IPS-18c (cell line): ENCODE measurements at regions not wholly inside any gene's neighbourhood (a gene's known extent, or its start where the extent isn't known, plus 50 kb on each side); places are given as distances from the start of the nearest gene placed in this dataset.

ENCODE experiments used
- H3K4me3 ChIP-seq: 2 replicates; pipeline ENCODE4 v1.7.0; 2013; ENCODE audit warnings: low read depth, mild to moderate bottlenecking, low read length, moderate library complexity; ENCODE audit not compliant: insufficient read depth
- H3K9me3 ChIP-seq: one replicate; pipeline ENCODE4 v1.6.1; 2013; ENCODE audit warnings: mild to moderate bottlenecking, low read length, moderate library complexity; ENCODE audit not compliant: control insufficient read depth, insufficient read depth

DNA sequence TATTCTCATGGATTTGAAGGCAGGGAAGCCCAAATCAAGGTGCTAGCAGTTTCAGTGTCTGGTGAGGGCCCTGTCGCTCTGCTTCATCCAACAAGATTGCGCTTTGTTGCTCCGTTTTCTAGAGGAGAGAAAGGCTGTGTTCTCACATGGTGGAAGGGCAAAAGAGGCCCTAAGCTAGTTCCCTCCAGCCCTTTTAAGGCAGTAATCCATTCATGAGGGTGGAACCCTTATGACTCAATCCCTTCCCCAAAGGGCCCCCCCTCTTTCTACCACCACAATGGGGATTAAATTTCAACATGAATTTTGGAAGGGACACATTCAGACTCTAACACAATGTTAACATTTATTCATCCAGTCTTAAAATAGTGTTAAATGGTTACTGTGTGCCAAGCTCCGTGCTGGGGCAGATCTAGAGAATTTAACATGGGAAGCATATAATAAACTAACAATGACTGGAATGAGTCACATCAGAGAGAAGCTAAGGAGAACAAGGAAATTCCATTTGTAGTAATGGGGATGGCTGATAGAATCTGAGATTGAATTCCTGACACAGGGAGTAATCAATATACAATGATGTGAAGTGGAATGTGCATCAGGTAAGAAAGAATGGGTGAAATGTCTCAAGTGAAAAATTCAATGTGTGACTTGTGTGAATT is 382.8 kb upstream of the ZNF608 start:
- no peak overlapping the region for H3K4me3 ChIP-seq
- H3K9me3 ChIP-seq = no peaks in the 10 kb centered on the region

GRCh38 chr5:125130591-125130990 is 384.2 kb upstream of the ZNF608 start:
- Histone ChIP-seq H3K4me3 (no peak overlapping the region), H3K9me3 (no peaks in the 10 kb centered on the region)

- no peaks in the 10 kb centered on the region for H3K9me3 ChIP-seq
- no peak overlapping the region for H3K4me3 ChIP-seq
These were observed 388.0 kb upstream of the ZNF608 start for GRCh38 chr5:125134216-125135081.

DNA sequence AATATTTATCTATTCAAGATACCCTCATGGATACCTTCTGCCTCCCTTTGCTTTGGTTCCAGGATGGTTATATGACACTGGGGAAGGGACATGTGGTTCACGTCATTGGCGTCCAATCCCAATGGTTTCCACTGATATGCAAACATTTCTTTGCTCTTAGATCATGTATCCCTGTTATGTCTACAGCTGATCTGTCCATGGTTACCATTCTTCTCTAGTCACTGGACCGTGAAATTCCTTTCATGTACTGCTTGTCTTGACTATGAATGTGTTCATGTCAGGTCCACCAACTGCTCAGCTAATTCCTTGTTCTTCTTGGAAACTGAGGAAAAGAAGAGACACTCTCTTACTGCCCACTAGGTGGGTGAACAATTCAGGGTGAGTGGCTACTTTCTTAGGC is 391.1 kb upstream of the ZNF608 start:
- no peaks in the 10 kb centered on the region for H3K9me3 ChIP-seq
- H3K4me3 ChIP-seq = no peak overlapping the region

DNA sequence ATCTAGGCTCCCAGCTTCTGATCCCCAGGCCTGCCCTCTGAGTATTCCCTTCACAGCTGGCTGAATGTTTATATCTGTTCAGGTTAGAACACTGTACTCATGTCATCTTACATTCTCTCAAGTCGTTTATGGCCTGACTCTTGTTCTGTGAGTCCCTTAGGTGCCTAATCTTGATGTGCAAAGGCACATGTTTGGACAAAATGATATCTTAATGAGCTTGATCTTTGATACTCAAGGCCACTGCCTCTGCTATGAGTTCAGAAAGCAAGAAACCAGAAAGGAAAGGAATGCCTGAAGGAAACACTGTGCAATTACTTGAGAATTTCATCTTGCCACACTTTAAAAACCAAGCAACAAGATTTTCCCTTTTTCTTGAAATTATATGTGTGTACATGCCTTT is 391.8 kb upstream of the ZNF608 start:
- Histone ChIP-seq H3K4me3 (no peak overlapping the region), H3K9me3 (no peaks in the 10 kb centered on the region)

DNA sequence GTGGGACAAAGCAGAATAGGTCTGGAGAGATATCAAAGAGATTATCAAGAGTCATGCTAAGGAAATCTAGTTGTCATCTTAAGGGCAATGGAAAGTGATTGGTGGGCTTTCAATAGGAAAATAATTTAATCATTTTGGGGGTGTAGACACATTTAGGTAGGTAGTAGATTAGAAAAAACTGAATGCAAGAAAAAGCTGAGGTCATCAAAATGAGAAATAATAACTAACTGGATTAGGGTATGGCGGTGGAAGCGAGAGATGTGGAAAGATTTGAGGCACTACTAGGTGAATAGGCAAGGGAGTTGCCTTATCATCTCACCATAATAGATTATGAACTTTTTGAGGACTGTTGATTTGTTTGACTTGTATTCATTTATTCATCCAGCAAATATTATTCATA is 393.2 kb upstream of the ZNF608 start:
- Histone ChIP-seq H3K9me3 (no peaks in the 10 kb centered on the region), H3K4me3 (no peak overlapping the region)

GRCh38 chr5:125140220-125140619 is 393.8 kb upstream of the ZNF608 start:
- Histone ChIP-seq H3K9me3 (no peaks in the 10 kb centered on the region), H3K4me3 (no peak overlapping the region)

DNA sequence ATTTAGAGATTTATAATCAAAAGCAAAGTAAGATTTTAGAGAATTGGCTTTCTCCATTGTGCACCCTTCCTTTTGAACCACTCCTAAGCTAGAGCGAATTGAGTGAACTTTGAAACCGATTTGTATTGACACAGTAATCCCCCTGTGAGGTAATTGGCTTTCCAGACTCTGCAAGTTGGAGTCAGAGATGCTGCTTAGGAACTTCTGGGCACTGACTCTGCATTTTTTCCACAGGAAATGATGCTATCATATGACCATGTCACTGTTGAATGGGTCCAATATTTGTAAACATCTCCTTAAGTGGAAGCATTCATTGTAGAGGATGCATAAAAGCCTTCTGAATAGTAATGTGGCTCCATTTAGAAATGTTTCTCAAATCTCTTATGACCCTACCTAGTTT is 394.4 kb upstream of the ZNF608 start:
- Histone ChIP-seq H3K9me3 (no peaks in the 10 kb centered on the region), H3K4me3 (no peak overlapping the region)

DNA sequence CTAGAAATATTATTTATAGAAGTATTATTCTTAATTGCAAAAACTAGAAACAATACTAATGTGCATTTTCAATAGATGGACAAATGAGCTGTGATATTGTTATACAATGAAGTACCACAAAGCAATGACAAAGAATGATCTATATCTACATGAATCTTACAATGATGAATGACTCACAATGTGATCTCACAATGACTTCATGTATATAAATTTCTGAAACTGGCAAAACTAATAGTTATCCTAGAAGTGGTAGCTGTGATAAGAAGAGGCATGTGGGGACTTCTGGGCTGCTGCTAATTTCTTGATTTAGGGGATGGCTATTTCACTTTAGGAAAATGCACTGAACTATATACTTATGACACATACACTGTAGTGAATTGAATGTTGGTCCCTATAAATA is 396.0 kb upstream of the ZNF608 start:
- Histone ChIP-seq H3K9me3 (no peaks in the 10 kb centered on the region), H3K4me3 (no peak overlapping the region)

DNA sequence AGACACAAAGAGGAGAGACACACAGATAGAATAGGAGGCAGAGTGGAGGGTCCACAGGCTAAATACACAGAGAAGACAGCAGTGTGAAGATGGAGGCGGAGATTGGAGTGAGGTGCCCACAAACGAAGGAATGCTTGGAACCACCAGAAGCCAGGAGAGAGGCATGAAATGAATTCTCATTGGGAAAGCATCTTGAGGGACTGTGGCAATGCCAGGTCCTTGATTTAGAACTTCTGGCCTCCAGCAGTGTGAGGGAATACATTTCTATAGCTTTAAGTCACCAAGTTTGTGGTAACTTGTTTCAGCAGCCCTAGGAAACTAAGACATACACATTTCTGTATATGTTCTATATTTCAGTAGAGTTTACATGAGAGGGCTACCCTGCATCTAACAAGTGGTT is 396.6 kb upstream of the ZNF608 start:
- H3K4me3 ChIP-seq = no peak overlapping the region
- no peaks in the 10 kb centered on the region for H3K9me3 ChIP-seq

GRCh38 chr5:125148076-125148475 is 401.6 kb upstream of the ZNF608 start:
- no peaks in the 10 kb centered on the region for H3K9me3 ChIP-seq
- H3K4me3 ChIP-seq = no peak overlapping the region

DNA sequence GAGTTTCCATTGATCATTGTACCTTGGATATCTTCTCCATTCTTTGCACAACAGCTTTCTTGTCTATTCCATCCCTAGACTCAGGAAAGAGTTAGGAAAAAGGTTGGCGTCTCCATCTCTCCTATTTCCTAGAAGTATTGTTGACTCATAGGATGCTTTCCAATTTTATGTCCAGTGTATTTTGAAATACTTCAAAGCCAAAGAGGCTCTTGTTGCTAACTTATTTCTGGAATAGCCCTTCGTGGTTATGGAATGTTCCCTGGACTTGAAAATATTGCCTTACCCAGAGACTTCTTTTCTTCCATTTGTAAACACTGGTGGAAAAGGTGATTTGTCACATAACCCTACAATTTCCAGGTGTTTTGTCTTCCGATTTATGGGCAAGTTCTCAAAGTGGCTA is 402.3 kb upstream of the ZNF608 start:
- Histone ChIP-seq H3K4me3 (no peak overlapping the region), H3K9me3 (no peaks in the 10 kb centered on the region)

- Histone ChIP-seq H3K9me3 (no peaks in the 10 kb centered on the region), H3K4me3 (no peak overlapping the region)
These were observed 402.7 kb upstream of the ZNF608 start for GRCh38 chr5:125149110-125149509.

DNA sequence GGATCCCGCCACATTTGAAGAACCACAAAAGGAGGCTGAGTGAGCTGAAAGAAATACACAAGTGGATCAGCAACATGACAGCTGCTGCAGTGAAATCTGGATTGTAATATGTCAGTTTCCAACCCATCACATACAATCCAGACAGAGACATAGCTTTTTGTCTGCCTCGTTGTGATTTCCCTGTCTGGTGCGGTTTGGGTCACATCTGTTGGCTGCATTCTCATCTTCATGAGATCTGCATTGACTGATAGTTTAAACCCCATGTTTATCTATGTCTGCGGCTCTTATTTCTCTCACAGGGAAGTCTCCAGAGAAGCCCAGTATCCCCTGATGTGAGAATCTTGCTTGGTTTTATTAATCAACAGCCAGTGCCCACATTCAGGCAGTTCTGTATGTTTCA is 403.1 kb upstream of the ZNF608 start:
- Histone ChIP-seq H3K4me3 (no peak overlapping the region), H3K9me3 (no peaks in the 10 kb centered on the region)

GRCh38 chr5:125150041-125150669 is 403.7 kb upstream of the ZNF608 start:
- no peaks in the 10 kb centered on the region for H3K9me3 ChIP-seq
- no peak overlapping the region for H3K4me3 ChIP-seq

- no peaks in the 10 kb centered on the region for H3K9me3 ChIP-seq
- H3K4me3 ChIP-seq = no peak overlapping the region
These were observed 404.9 kb upstream of the ZNF608 start for GRCh38 chr5:125151150-125151900.

- Histone ChIP-seq H3K9me3 (no peaks in the 10 kb centered on the region), H3K4me3 (no peak overlapping the region)
These were observed 405.6 kb upstream of the ZNF608 start for GRCh38 chr5:125152044-125152443.
